GM12878 (cell line): ENCODE measurements at regions not wholly inside any gene's neighbourhood (a gene's known extent, or its start where the extent isn't known, plus 50 kb on each side); places are given as distances from the start of the nearest gene placed in this dataset.

Experiments used
- ATAC-seq: fragments of 200-7000 bp; cut with Tn5 transposase; 3 replicates; pipeline ENCODE4 v1.9.1; 2020; ENCODE audit warnings: mild to moderate bottlenecking, moderate library complexity
- BruUV-seq: library from RNA; stranded (reverse); fragments of 400-500 nt; replicated peaks from 2 replicates; lab custom pipeline; 2021; lab: Mats Ljungman, UMichigan
- CTCF ChIA-PET: fragments of 300-600 bp; sonication (Branson Sonifier 250); formaldehyde crosslinking; extraction: SDS; loops from one replicate; lab custom pipeline; 2021; ENCODE audit warnings: inconsistent platforms; lab: Yijun Ruan, JAX
- POLR2A ChIA-PET: fragments of 350-600 bp; formaldehyde crosslinking; extraction: SDS; loops from one replicate; lab custom pipeline; 2021; ENCODE audit warnings: inconsistent platforms; lab: Charles Lee
- RAD21 ChIA-PET: fragments of 300-600 bp; sonication (Branson Sonifier 250); formaldehyde crosslinking; loops from one replicate; lab custom pipeline; 2023; ENCODE audit warnings: antibody characterized with exemption; ENCODE audit not compliant: unreplicated experiment; lab: Charles Lee
- SMC1A ChIA-PET: fragments of 300-600 bp; sonication (Branson Sonifier 250); formaldehyde crosslinking; loops from one replicate; lab custom pipeline; 2023; ENCODE audit not compliant: unreplicated experiment, uncharacterized antibody; lab: Charles Lee
- DNase-seq: peaks from one replicate; pipeline ENCODE4 v3.0.0-alpha.2; 2011; ENCODE audit warnings: low read depth, low spot score
- FAIRE-seq: peaks from 3 replicates; lab custom pipeline; 2011; peaks lifted over from hg19 to GRCh38; lab: Jason Lieb, UNC
- H2AFZ ChIP-seq: 2 replicates; pipeline ENCODE4 v1.6.0; 2011; ENCODE audit warnings: low read depth, low read length, control low read depth; ENCODE audit not compliant: control insufficient read depth
- H3K27ac ChIP-seq: 2 replicates; pipeline ENCODE4 v1.5.1; 2011; ENCODE audit warnings: control low read depth; ENCODE audit not compliant: control insufficient read depth, insufficient read depth
- H3K27me3 ChIP-seq, 2 experiments: replicated peaks in 1 of 2; 2 replicates each; pipeline versions ENCODE4 v1.6.0 to v1.6.1; 2011; ENCODE audit warnings: low read length in 1 of 2; ENCODE audit not compliant: control insufficient read depth in 2 of 2, insufficient read depth in 2 of 2
- H3K36me3 ChIP-seq, 2 experiments: 2 replicates each; pipeline ENCODE4 v1.5.1; 2011; ENCODE audit warnings: low read length in 1 of 2; ENCODE audit not compliant: control insufficient read depth in 2 of 2, insufficient read depth in 2 of 2
- H3K4me1 ChIP-seq: 2 replicates; pipeline ENCODE4 v1.6.1; 2011; ENCODE audit warnings: mild to moderate bottlenecking, low read length, moderate library complexity, mixed read lengths; ENCODE audit not compliant: control insufficient read depth, insufficient read depth
- H3K4me2 ChIP-seq: 2 replicates; pipeline ENCODE4 v1.6.0; 2011; ENCODE audit warnings: control low read depth; ENCODE audit not compliant: control insufficient read depth, insufficient read depth
- H3K4me3 ChIP-seq: fragments of 200-600 bp; sonication (generic); 2 replicates; pipeline ENCODE4 v1.5.1; 2016
- H3K79me2 ChIP-seq: 2 replicates; pipeline ENCODE4 v1.6.0; 2011; ENCODE audit warnings: low read length; ENCODE audit not compliant: control insufficient read depth, insufficient read depth
- H3K9ac ChIP-seq: 2 replicates; pipeline ENCODE4 v1.8.0; 2011; ENCODE audit warnings: low read length, control low read depth, mixed read lengths; ENCODE audit not compliant: control insufficient read depth, insufficient read depth
- H3K9me3 ChIP-seq: replicated peaks from 3 replicates; pipeline ENCODE4 v1.5.1; 2011; ENCODE audit warnings: mild to moderate bottlenecking, low read length; ENCODE audit not compliant: control insufficient read depth, insufficient read depth
- H4K20me1 ChIP-seq: 2 replicates; pipeline ENCODE4 v1.6.0; 2011; ENCODE audit not compliant: control insufficient read depth, insufficient read depth
- BMI1 ChIP-seq: fragments of 450-650 bp; IDR thresholded peaks from 2 replicates; pipeline ENCODE4 v1.6.1; 2016; ENCODE audit warnings: mild to moderate bottlenecking, moderate library complexity, borderline replicate concordance
- CHD1 ChIP-seq: IDR thresholded peaks from 2 replicates; pipeline ENCODE4 v1.6.1; 2012; ENCODE audit warnings: low read depth, low read length, improper control_type of control experiment
- JUND ChIP-seq: IDR thresholded peaks from 2 replicates; pipeline ENCODE4 v1.6.1; 2012; ENCODE audit warnings: low read depth, mild to moderate bottlenecking, low read length, improper control_type of control experiment, moderate library complexity
- NBN ChIP-seq: fragments of 450-650 bp; IDR thresholded peaks from 2 replicates; pipeline ENCODE4 v1.6.1; 2016
- NR2C1 ChIP-seq: fragments of 450-650 bp; IDR thresholded peaks from 2 replicates; pipeline ENCODE4 v1.6.1; 2017; ENCODE audit warnings: antibody characterized with exemption, mild to moderate bottlenecking, moderate library complexity
- PML ChIP-seq: IDR thresholded peaks from 2 replicates; pipeline ENCODE4 v1.6.1; 2012; ENCODE audit warnings: low read length, inconsistent platforms
- RB1 ChIP-seq: fragments of 450-650 bp; formaldehyde crosslinking; IDR thresholded peaks from 2 replicates; pipeline ENCODE4 v1.6.1; 2017; ENCODE audit warnings: mild to moderate bottlenecking, borderline replicate concordance
- REST ChIP-seq: IDR thresholded peaks from 2 replicates; pipeline ENCODE4 v1.6.1; 2012; ENCODE audit warnings: mild to moderate bottlenecking, low read depth, low read length
- SMC3 ChIP-seq: IDR thresholded peaks from 2 replicates; pipeline ENCODE4 v1.6.1; 2011; ENCODE audit warnings: low read length, improper control_type of control experiment, borderline replicate concordance
- SP1 ChIP-seq: IDR thresholded peaks from one replicate; pipeline ENCODE4 v1.6.1; 2011; ENCODE audit warnings: low read depth, low read length
- YBX1 ChIP-seq: fragments of 450-650 bp; IDR thresholded peaks from 2 replicates; pipeline ENCODE4 v1.6.1; 2016; ENCODE audit warnings: antibody characterized with exemption
- ZBTB33 ChIP-seq: fragments of 450-650 bp; IDR thresholded peaks from 2 replicates; pipeline ENCODE4 v1.6.1; 2017; ENCODE audit warnings: mild to moderate bottlenecking
- ZNF217 ChIP-seq: fragments of 450-650 bp; IDR thresholded peaks from 2 replicates; pipeline ENCODE4 v1.6.1; 2017; ENCODE audit warnings: antibody characterized with exemption, mild to moderate bottlenecking
- WGBS: methylation state at CpG from one replicate; pipeline ENCODE4 v1.1.6; 2016; ENCODE audit warnings: low lambda C conversion rate; ENCODE audit not compliant: insufficient replicate concordance, insufficient coverage; ENCODE audit errors: missing lambda C conversion rate; 5-methylcytosine and 5-hydroxymethylcytosine counted together
- in situ Hi-C: fragments of 300-500 bp; cut with MboI; formaldehyde crosslinking; loops from 9 replicates; pipeline ENCODE4 v1.14.3; 2018; ENCODE audit warnings: mixed read lengths
- intact Hi-C: fragments of 100-400 bp; cut with micrococcal nuclease; formaldehyde crosslinking; loops from one replicate; pipeline ENCODE4 v1.14.2; 2022; ENCODE audit not compliant: unreplicated experiment
- TF ChIP-seq, protein P1 (sequence below): fragments of 450-650 bp; IDR thresholded peaks from 2 replicates; pipeline ENCODE4 v1.6.1; 2017; ENCODE audit warnings: antibody characterized with exemption, mild to moderate bottlenecking, moderate library complexity
- TF ChIP-seq, protein P2 (sequence below): IDR thresholded peaks from 2 replicates; pipeline ENCODE4 v1.6.1; 2011; ENCODE audit warnings: mild to moderate bottlenecking, low read depth, low read length, moderate library complexity; ENCODE audit not compliant: insufficient replicate concordance

- no peaks in the 10 kb centered on the region for H3K9me3 ChIP-seq
- no peak overlapping the region for H2AFZ ChIP-seq
- no peak overlapping the region for H3K4me3 ChIP-seq
- RAD21 ChIA-PET = no interaction called here
- intact Hi-C loops (no loop called here), in situ Hi-C loops (no loop called here)
- H3K36me3 ChIP-seq = no peaks in the 10 kb centered on the region
- H3K9ac ChIP-seq = no peak overlapping the region
- H3K4me2 ChIP-seq = no peak overlapping the region
- no peak for ATAC-seq
- no peak for DNase-seq
- 15% methylated on average over 12 of the region's 12 CpGs for WGBS
- no peak overlapping the region for H3K27ac ChIP-seq
- peaks cover 0 to 5% of the 10 kb centered on the region in 2 experiments; a peak in 1 of 4 replicates for H3K27me3 ChIP-seq
- POLR2A ChIA-PET = no interaction called here
- CTCF ChIA-PET = interaction anchor here (1.1 kb wide), 2 partner anchors 13 to 101 kb away, joined by 3 read pairs; no protein-coding TSS in a partner anchor
- H3K79me2 ChIP-seq = no peaks in the 10 kb centered on the region
- SMC1A ChIA-PET = interaction anchor here (0.6 kb wide), 1 partner anchor 752 kb away, joined by 3 read pairs; no protein-coding TSS in a partner anchor
- no TSS peak for BruUV-seq
- no peak for FAIRE-seq
- H4K20me1 ChIP-seq = no peaks in the 10 kb centered on the region
- H3K4me1 ChIP-seq = no peaks in the 10 kb centered on the region
- no peak for TF ChIP-seq ZBTB33
- TF ChIP-seq YBX1 = no peak
- no peak for TF ChIP-seq PML
- no peak for TF ChIP-seq CHD1
- TF ChIP-seq, protein P1, sequence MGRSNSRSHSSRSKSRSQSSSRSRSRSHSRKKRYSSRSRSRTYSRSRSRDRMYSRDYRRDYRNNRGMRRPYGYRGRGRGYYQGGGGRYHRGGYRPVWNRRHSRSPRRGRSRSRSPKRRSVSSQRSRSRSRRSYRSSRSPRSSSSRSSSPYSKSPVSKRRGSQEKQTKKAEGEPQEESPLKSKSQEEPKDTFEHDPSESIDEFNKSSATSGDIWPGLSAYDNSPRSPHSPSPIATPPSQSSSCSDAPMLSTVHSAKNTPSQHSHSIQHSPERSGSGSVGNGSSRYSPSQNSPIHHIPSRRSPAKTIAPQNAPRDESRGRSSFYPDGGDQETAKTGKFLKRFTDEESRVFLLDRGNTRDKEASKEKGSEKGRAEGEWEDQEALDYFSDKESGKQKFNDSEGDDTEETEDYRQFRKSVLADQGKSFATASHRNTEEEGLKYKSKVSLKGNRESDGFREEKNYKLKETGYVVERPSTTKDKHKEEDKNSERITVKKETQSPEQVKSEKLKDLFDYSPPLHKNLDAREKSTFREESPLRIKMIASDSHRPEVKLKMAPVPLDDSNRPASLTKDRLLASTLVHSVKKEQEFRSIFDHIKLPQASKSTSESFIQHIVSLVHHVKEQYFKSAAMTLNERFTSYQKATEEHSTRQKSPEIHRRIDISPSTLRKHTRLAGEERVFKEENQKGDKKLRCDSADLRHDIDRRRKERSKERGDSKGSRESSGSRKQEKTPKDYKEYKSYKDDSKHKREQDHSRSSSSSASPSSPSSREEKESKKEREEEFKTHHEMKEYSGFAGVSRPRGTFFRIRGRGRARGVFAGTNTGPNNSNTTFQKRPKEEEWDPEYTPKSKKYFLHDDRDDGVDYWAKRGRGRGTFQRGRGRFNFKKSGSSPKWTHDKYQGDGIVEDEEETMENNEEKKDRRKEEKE = no peak
- no peak for TF ChIP-seq NBN
- no peak for TF ChIP-seq BMI1
- no peak for TF ChIP-seq SP1
- no peak for TF ChIP-seq ZNF217
- no peak for TF ChIP-seq SMC3
- no peak for TF ChIP-seq NR2C1
- TF ChIP-seq RB1 = no peak
- TF ChIP-seq, protein P2, sequence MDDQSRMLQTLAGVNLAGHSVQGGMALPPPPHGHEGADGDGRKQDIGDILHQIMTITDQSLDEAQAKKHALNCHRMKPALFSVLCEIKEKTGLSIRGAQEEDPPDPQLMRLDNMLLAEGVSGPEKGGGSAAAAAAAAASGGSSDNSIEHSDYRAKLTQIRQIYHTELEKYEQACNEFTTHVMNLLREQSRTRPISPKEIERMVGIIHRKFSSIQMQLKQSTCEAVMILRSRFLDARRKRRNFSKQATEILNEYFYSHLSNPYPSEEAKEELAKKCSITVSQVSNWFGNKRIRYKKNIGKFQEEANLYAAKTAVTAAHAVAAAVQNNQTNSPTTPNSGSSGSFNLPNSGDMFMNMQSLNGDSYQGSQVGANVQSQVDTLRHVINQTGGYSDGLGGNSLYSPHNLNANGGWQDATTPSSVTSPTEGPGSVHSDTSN = no peak
- no peak for TF ChIP-seq REST
- TF ChIP-seq JUND = no peak
These were observed 64.6 kb upstream of the CREB5 start for GRCh38 chr7:28347475-28348318.
